Testis (tissue), 2 donors: ENCODE measurements at regions not wholly inside any gene's neighbourhood (a gene's known extent, or its start where the extent isn't known, plus 50 kb on each side); places are given as distances from the start of the nearest gene placed in this dataset.

ENCODE experiments used
- POLR2A ChIP-seq: fragments of 450-650 bp; IDR thresholded peaks from one replicate; pipeline ENCODE4 v1.6.1; 2017; ENCODE audit warnings: antibody characterized with exemption, mild to moderate bottlenecking, moderate library complexity
- TF ChIP-seq, protein P1 (sequence below), 3 experiments: fragments of 450-650 bp in 2 of 3; fragments of 200-600 bp in 1 of 3; sonication (generic) in 1 of 3; IDR thresholded peaks; one replicate each; pipeline ENCODE4 v1.5.1; 2016 to 2019; ENCODE audit warnings: antibody characterized with exemption in 3 of 3, mild to moderate bottlenecking in 2 of 3, moderate library complexity in 1 of 3

DNA sequence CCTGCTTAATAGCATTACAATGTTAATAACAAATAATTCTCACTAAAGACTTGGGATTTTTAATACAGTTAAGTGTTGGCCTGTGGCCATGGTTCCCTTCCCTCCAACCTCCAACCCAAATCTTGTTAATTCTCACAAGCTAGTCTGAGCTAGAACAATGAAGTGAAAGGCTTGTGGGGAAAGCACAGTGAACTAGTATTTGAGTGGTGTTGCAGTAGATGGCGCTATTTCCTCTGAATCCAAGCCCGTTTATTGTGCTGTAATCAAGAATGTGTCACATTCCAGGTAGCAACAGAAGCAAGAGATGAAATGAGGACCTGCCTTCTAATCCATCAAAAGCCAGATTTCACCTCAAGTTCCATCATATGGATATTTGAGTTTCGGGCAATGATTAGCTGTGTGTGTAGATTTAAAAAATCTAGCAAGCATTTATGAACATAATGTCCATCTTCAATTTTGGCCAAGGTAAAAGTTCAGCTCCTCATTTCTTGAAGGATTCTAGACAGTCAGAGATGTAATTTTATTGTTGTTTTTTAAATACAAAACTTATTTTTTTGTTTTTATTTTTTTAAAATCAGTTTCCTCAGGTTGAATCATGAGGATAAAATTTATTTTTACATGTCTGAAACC is 160.7 kb downstream of the SQOR start:
- no peak for TF ChIP-seq POLR2A
- TF ChIP-seq, protein P1, sequence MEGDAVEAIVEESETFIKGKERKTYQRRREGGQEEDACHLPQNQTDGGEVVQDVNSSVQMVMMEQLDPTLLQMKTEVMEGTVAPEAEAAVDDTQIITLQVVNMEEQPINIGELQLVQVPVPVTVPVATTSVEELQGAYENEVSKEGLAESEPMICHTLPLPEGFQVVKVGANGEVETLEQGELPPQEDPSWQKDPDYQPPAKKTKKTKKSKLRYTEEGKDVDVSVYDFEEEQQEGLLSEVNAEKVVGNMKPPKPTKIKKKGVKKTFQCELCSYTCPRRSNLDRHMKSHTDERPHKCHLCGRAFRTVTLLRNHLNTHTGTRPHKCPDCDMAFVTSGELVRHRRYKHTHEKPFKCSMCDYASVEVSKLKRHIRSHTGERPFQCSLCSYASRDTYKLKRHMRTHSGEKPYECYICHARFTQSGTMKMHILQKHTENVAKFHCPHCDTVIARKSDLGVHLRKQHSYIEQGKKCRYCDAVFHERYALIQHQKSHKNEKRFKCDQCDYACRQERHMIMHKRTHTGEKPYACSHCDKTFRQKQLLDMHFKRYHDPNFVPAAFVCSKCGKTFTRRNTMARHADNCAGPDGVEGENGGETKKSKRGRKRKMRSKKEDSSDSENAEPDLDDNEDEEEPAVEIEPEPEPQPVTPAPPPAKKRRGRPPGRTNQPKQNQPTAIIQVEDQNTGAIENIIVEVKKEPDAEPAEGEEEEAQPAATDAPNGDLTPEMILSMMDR (IDR thresholded peaks at IDR 0.05): peak in 2 of 3 experiments; percentile 45 to 48
